KMS-11 (cell line): ENCODE measurements at regions not wholly inside any gene's neighbourhood (a gene's known extent, or its start where the extent isn't known, plus 50 kb on each side); places are given as distances from the start of the nearest gene placed in this dataset.

Experiments used
- H2AFZ ChIP-seq: fragments of 200-600 bp; sonication (generic); 2 replicates; pipeline ENCODE4 v1.6.1; 2016; ENCODE audit warnings: antibody characterized with exemption, mixed run types, low read depth
- H3K27ac ChIP-seq: fragments of 200-600 bp; sonication (generic); 2 replicates; pipeline ENCODE4 v1.6.1; 2016; ENCODE audit warnings: mild to moderate bottlenecking, mixed run types
- H3K27me3 ChIP-seq: fragments of 200-600 bp; sonication (generic); 2 replicates; pipeline ENCODE4 v1.6.1; 2017; ENCODE audit warnings: mild to moderate bottlenecking, low read depth, mixed run types, moderate library complexity; ENCODE audit not compliant: insufficient read depth
- H3K36me3 ChIP-seq: fragments of 200-600 bp; sonication (generic); 2 replicates; pipeline ENCODE4 v1.6.1; 2017; ENCODE audit warnings: mild to moderate bottlenecking, mixed run types; ENCODE audit not compliant: insufficient read depth
- H3K4me1 ChIP-seq: fragments of 200-600 bp; sonication (generic); 2 replicates; pipeline ENCODE4 v1.6.1; 2016; ENCODE audit warnings: mild to moderate bottlenecking, low read depth, mixed run types; ENCODE audit not compliant: poor library complexity, severe bottlenecking
- H3K4me2 ChIP-seq: fragments of 200-600 bp; sonication (generic); 2 replicates; pipeline ENCODE4 v1.7.0; 2016; ENCODE audit warnings: mild to moderate bottlenecking, mixed run types
- H3K4me3 ChIP-seq: fragments of 200-600 bp; sonication (generic); IDR thresholded peaks from 2 replicates; pipeline ENCODE4 v1.6.1; 2017; ENCODE audit warnings: low read depth, low read length, mixed read lengths; ENCODE audit not compliant: insufficient read depth
- H3K79me2 ChIP-seq: fragments of 200-600 bp; sonication (generic); 2 replicates; pipeline ENCODE4 v1.6.1; 2016; ENCODE audit warnings: low read depth, mixed run types; ENCODE audit not compliant: insufficient read depth
- H3K9ac ChIP-seq: fragments of 200-600 bp; sonication (generic); 2 replicates; pipeline ENCODE4 v1.6.1; 2016; ENCODE audit warnings: mild to moderate bottlenecking, mixed run types
- H4K20me1 ChIP-seq: fragments of 200-600 bp; sonication (generic); 2 replicates; pipeline ENCODE4 v1.6.1; 2016; ENCODE audit warnings: mild to moderate bottlenecking, mixed run types; ENCODE audit not compliant: insufficient read depth
- CTCF ChIP-seq: fragments of 200-600 bp; sonication (generic); conservative IDR thresholded peaks from 2 replicates; pipeline ENCODE4 v1.6.1; 2017; ENCODE audit warnings: low read depth, mild to moderate bottlenecking, antibody characterized with exemption, low read length, moderate library complexity, mixed read lengths

GRCh38 chr6:140779341-140779740 lies 1353.4 kb upstream of the GJE1 start:
- Histone ChIP-seq H3K27me3 (no peaks in the 10 kb centered on the region), H3K27ac (no peak overlapping the region), H2AFZ (no peak overlapping the region), H3K79me2 (no peaks in the 10 kb centered on the region), H3K4me2 (no peak overlapping the region), H3K4me3 (no peak overlapping the region), H3K9ac (no peak overlapping the region), H4K20me1 (no peaks in the 10 kb centered on the region), H3K36me3 (no peaks in the 10 kb centered on the region), H3K4me1 (peaks cover 18% of the 10 kb centered on the region)
- TF ChIP-seq CTCF: no peak

- no peaks in the 10 kb centered on the region for H4K20me1 ChIP-seq
- no peak overlapping the region for H3K4me2 ChIP-seq
- H3K27ac ChIP-seq: no peak overlapping the region
- H2AFZ ChIP-seq: no peak overlapping the region
- H3K4me1 ChIP-seq: peaks cover 33% of the 10 kb centered on the region
- H3K27me3 ChIP-seq: no peaks in the 10 kb centered on the region
- no peaks in the 10 kb centered on the region for H3K36me3 ChIP-seq
- no peak overlapping the region for H3K4me3 ChIP-seq
- no peak for TF ChIP-seq CTCF
- H3K79me2 ChIP-seq: no peaks in the 10 kb centered on the region
- H3K9ac ChIP-seq: no peak overlapping the region
Measured at GRCh38 chr6:140777780-140778179, 1354.9 kb upstream of the GJE1 start.

GRCh38 chr6:140775061-140775460 lies 1357.7 kb upstream of the GJE1 start:
- Histone ChIP-seq H3K27ac (peak overlapping the region; percentile 29; the same call in 1 of the 2 replicates), H3K4me2 (peak overlapping the region; percentile 33), H3K79me2 (no peaks in the 10 kb centered on the region), H2AFZ (no peak overlapping the region), H3K4me3 (no peak overlapping the region), H3K36me3 (no peaks in the 10 kb centered on the region), H3K27me3 (no peaks in the 10 kb centered on the region), H4K20me1 (no peaks in the 10 kb centered on the region), H3K9ac (no peak overlapping the region), H3K4me1 (peaks cover 37% of the 10 kb centered on the region)
- TF ChIP-seq CTCF: no peak

GRCh38 chr6:140774080-140774505 lies 1358.6 kb upstream of the GJE1 start:
- Histone ChIP-seq H3K4me2 (peak overlapping the region; percentile 33), H3K4me1 (peaks cover 37% of the 10 kb centered on the region), H4K20me1 (no peaks in the 10 kb centered on the region), H3K27me3 (no peaks in the 10 kb centered on the region), H3K9ac (no peak overlapping the region), H2AFZ (0 out of 2 replicates have a peak overlapping the region, but pooled peaks have one; percentile 3), H3K79me2 (no peaks in the 10 kb centered on the region), H3K4me3 (no peak overlapping the region), H3K27ac (peak overlapping the region; percentile 29), H3K36me3 (no peaks in the 10 kb centered on the region)
- no peak for TF ChIP-seq CTCF
